Gastroesophageal sphincter (tissue), 4 donors: ENCODE measurements at regions not wholly inside any gene's neighbourhood (a gene's known extent, or its start where the extent isn't known, plus 50 kb on each side); places are given as distances from the start of the nearest gene placed in this dataset.
A peak's percentile ranks its signal among the peaks of the same experiment; 100 is the strongest.
"Not testable (repeated sequence)": the region's sequence is repeated elsewhere in the genome, so short reads cannot be mapped to it uniquely, and the experiment has no call there.

Experiments used
- ATAC-seq: fragments of 150-250 bp; one replicate; pipeline ENCODE4 v1.9.1; 2016; ENCODE audit warnings: mild to moderate bottlenecking, moderate library complexity
- H3K27ac ChIP-seq, 4 donors: fragments of 200-600 bp; sonication (generic) in 3 of 4; 1 replicate in 3 of 4; 2 replicates in 1 of 4; pipeline ENCODE4 v1.5.1; 2016 to 2019
- H3K27me3 ChIP-seq: fragments of 200-600 bp; sonication (generic); one replicate; pipeline ENCODE4 v1.5.1; 2019
- H3K36me3 ChIP-seq, 2 donors: fragments of 200-600 bp; sonication (generic); one replicate each; pipeline ENCODE4 v1.5.1; 2019; ENCODE audit warnings: control low read depth in 1 of 2
- H3K4me1 ChIP-seq, 3 donors: fragments of 200-600 bp; sonication (generic); 1 replicate in 2 of 3; 2 replicates in 1 of 3; pipeline ENCODE4 v1.5.1; 2016 to 2019; ENCODE audit warnings: control low read depth in 2 of 3
- H3K4me3 ChIP-seq, 2 donors: fragments of 200-600 bp; sonication (generic); one replicate each; pipeline ENCODE4 v1.5.1; 2019; ENCODE audit warnings: mild to moderate bottlenecking in 1 of 2, moderate library complexity in 1 of 2
- H3K9me3 ChIP-seq, 3 donors: fragments of 200-600 bp; sonication (generic); one replicate each; pipeline ENCODE4 v1.5.1; 2017 to 2019; ENCODE audit warnings: control low read depth in 2 of 3
- EP300 ChIP-seq: sonication (generic); formaldehyde crosslinking; IDR thresholded peaks from one replicate; pipeline ENCODE4 v1.6.1; 2017; ENCODE audit warnings: antibody characterized with exemption, mild to moderate bottlenecking
- POLR2A ChIP-seq, 2 donors: fragments of 450-650 bp; IDR thresholded peaks; one replicate each; pipeline ENCODE4 v1.6.1; 2017; ENCODE audit warnings: antibody characterized with exemption in 2 of 2, mild to moderate bottlenecking in 2 of 2, moderate library complexity in 1 of 2
- POLR2AphosphoS5 ChIP-seq: sonication (generic); formaldehyde crosslinking; IDR thresholded peaks from one replicate; pipeline ENCODE4 v1.6.1; 2017; ENCODE audit warnings: antibody characterized with exemption
- WGBS, 2 donors: methylation state at CpG; one replicate each; pipeline ENCODE4 v1.1.5; 2018; ENCODE audit warnings: low coverage in 1 of 2; 5-methylcytosine and 5-hydroxymethylcytosine counted together
- TF ChIP-seq, protein P1 (sequence below), 4 experiments: fragments of 200-600 bp in 2 of 4; fragments of 450-650 bp in 2 of 4; sonication (generic) in 1 of 4; IDR thresholded peaks; one replicate each; pipeline ENCODE4 v1.5.1; 2017 to 2019; ENCODE audit warnings: antibody characterized with exemption in 4 of 4, mild to moderate bottlenecking in 2 of 4, moderate library complexity in 2 of 4

DNA sequence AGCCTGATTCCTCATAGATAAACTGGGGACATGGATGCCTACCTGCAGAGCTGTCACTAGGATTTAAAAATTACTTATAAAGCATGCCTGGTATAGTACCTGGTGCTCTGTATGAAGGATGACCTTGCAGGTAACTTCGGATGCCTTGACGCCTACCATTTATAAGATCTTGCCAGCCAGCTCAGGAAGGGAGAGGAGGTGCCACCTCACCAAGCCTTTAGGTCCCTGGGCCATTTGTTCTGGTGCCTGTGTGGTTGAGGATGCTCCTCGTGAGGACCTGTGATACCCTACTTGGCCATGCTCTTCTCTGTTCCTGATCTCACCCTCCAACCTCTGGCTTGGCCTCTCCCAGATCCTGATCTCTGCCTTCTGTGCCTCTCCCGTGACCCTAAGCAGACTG, 85.2 kb downstream of the FDX1 start:
- TF ChIP-seq POLR2AphosphoS5, result no peak
- TF ChIP-seq POLR2A (IDR thresholded peaks at IDR 0.05), result no peak
- TF ChIP-seq, protein P1, sequence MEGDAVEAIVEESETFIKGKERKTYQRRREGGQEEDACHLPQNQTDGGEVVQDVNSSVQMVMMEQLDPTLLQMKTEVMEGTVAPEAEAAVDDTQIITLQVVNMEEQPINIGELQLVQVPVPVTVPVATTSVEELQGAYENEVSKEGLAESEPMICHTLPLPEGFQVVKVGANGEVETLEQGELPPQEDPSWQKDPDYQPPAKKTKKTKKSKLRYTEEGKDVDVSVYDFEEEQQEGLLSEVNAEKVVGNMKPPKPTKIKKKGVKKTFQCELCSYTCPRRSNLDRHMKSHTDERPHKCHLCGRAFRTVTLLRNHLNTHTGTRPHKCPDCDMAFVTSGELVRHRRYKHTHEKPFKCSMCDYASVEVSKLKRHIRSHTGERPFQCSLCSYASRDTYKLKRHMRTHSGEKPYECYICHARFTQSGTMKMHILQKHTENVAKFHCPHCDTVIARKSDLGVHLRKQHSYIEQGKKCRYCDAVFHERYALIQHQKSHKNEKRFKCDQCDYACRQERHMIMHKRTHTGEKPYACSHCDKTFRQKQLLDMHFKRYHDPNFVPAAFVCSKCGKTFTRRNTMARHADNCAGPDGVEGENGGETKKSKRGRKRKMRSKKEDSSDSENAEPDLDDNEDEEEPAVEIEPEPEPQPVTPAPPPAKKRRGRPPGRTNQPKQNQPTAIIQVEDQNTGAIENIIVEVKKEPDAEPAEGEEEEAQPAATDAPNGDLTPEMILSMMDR (IDR thresholded peaks at IDR 0.05), result no peak
- no peak for TF ChIP-seq EP300
- H3K9me3 ChIP-seq, result no peaks in the 10 kb centered on the region
- ATAC-seq, result no peak
- no peaks in the 10 kb centered on the region for H3K36me3 ChIP-seq
- H3K27me3 ChIP-seq, result no peaks in the 10 kb centered on the region
- peaks cover 0 to 14% (median 0%) of the 10 kb centered on the region in 3 donors for H3K4me1 ChIP-seq
- H3K27ac ChIP-seq, result no peak overlapping the region
- no peak overlapping the region for H3K4me3 ChIP-seq
- 87 to 100% methylated on average over 2 to 3 of the region's 4 CpGs for WGBS, 2 donors

DNA sequence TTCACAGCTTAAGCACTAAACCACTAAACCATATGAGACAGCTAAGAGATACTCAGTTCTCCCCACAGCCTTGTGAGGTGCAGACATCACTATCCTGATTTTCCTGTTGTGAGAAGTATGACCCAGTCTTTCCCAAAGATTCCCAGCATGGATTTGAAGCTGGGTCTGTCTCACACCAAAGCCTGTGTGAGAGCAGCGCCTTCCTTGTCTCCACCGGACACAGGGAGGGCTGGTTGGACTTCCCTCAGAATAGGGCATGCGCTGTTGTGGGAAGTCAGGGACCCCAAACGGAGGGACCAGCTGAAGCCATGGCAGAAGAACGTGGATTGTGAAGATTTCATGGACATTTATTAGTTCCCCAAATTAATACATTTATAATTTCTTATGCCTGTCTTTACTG, 87.6 kb downstream of the FDX1 start:
- not testable (repeated sequence) for H3K27ac ChIP-seq, H3K36me3 ChIP-seq, ATAC-seq, H3K4me3 ChIP-seq, H3K9me3 ChIP-seq, H3K27me3 ChIP-seq
- 89 to 90% methylated on average over 3 of the region's 5 CpGs for WGBS, 2 donors
- H3K4me1 ChIP-seq, result peaks cover 0 to 14% (median 0%) of the 10 kb centered on the region in 3 donors

GRCh38 chr11:110518809-110519514, 89.2 kb downstream of the FDX1 start:
- TF ChIP-seq EP300 (no peak), POLR2A (IDR thresholded peaks at IDR 0.05) (no peak), POLR2AphosphoS5 (no peak)
- TF ChIP-seq, protein P1 (IDR thresholded peaks at IDR 0.05), result no peak
- Histone ChIP-seq H3K4me3 (no peak overlapping the region), H3K36me3 (no peaks in the 10 kb centered on the region), H3K27ac (no peak overlapping the region), H3K9me3 (no peaks in the 10 kb centered on the region), H3K27me3 (no peaks in the 10 kb centered on the region), H3K4me1 (peaks cover 0 to 2% (median 0%) of the 10 kb centered on the region in 3 donors)
- peak; percentile 64 for ATAC-seq
- WGBS, 2 donors, result 50 to 66% methylated on average over 4 to 5 of the region's 5 CpGs

DNA sequence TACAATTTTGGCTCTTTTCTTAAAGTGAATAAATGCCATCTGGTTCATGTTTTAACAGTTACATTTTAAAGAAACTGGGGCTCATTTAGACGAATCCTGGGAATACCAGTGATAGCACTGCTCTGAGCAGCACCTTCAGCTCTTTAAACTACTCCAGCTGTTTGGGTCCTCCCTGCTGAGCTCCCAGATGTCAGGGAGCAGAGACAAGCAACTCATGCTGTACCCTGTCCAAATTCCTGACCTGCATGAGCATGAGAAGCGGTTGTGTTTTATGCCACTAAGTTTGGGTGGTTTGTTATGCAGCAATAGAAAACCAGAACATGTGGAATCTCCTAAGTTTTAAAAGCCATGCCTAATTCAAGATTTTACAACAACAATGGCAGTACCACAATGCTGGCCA, 90.0 kb downstream of the FDX1 start:
- Histone ChIP-seq H3K36me3 (no peaks in the 10 kb centered on the region), H3K27ac (no peak overlapping the region), H3K27me3 (no peaks in the 10 kb centered on the region), H3K4me3 (no peak overlapping the region), H3K9me3 (no peaks in the 10 kb centered on the region), H3K4me1 (no peaks in the 10 kb centered on the region)
- WGBS, 2 donors, result 54 to 63% methylated on average over 2 of the region's 2 CpGs
- no peak for ATAC-seq
- TF ChIP-seq, protein P1 (IDR thresholded peaks at IDR 0.05), result no peak
- TF ChIP-seq EP300, result no peak
- TF ChIP-seq POLR2AphosphoS5, result no peak
- TF ChIP-seq POLR2A (IDR thresholded peaks at IDR 0.05), result no peak

- H3K4me3 ChIP-seq, result no peak overlapping the region
- no peaks in the 10 kb centered on the region for H3K36me3 ChIP-seq
- H3K27me3 ChIP-seq, result no peaks in the 10 kb centered on the region
- 72 to 88% methylated on average over 1 to 2 of the region's 2 CpGs for WGBS, 2 donors
- no peak overlapping the region for H3K27ac ChIP-seq
- peaks cover 0 to 2% (median 0%) of the 10 kb centered on the region in 3 donors for H3K9me3 ChIP-seq
- H3K4me1 ChIP-seq, result no peaks in the 10 kb centered on the region
- TF ChIP-seq EP300, result no peak
- TF ChIP-seq, protein P1 (IDR thresholded peaks at IDR 0.05), result no peak
- no peak for ATAC-seq
Measured at GRCh38 chr11:110522471-110522870, 92.7 kb downstream of the FDX1 start.
